MM.1S (cell line): ENCODE measurements at regions not wholly inside any gene's neighbourhood (a gene's known extent, or its start where the extent isn't known, plus 50 kb on each side); places are given as distances from the start of the nearest gene placed in this dataset.

ENCODE experiments used
- DNase-seq: peaks from one replicate; pipeline ENCODE4 v3.0.0-alpha.2; 2015
- H2AFZ ChIP-seq: fragments of 300-600 bp; sonication (generic); 2 replicates; pipeline ENCODE4 v1.6.0; 2016; ENCODE audit warnings: antibody characterized with exemption, low read length
- H3F3A ChIP-seq: fragments of 300-600 bp; sonication (generic); 2 replicates; pipeline ENCODE4 v1.6.1; 2016; ENCODE audit warnings: mild to moderate bottlenecking, antibody characterized with exemption, low read length, moderate library complexity, mixed read lengths; ENCODE audit not compliant: insufficient read depth
- H3K27ac ChIP-seq: fragments of 300-600 bp; sonication (generic); 2 replicates; pipeline ENCODE4 v1.5.1; 2016; ENCODE audit warnings: mild to moderate bottlenecking, low read length
- H3K27me3 ChIP-seq: fragments of 300-600 bp; sonication (generic); replicated peaks from 2 replicates; pipeline ENCODE4 v1.6.0; 2016; ENCODE audit warnings: low read length; ENCODE audit not compliant: insufficient read depth
- H3K36me3 ChIP-seq: fragments of 300-600 bp; sonication (generic); replicated peaks from 2 replicates; pipeline ENCODE4 v1.6.1; 2016; ENCODE audit warnings: mild to moderate bottlenecking, low read length, mixed read lengths; ENCODE audit not compliant: insufficient read depth
- H3K4me1 ChIP-seq: fragments of 300-600 bp; sonication (generic); 2 replicates; pipeline ENCODE4 v1.6.1; 2016; ENCODE audit warnings: low read length, mixed read lengths
- H3K4me2 ChIP-seq: fragments of 300-600 bp; sonication (generic); 2 replicates; pipeline ENCODE4 v1.6.0; 2016; ENCODE audit warnings: low read depth, low read length
- H3K4me3 ChIP-seq: fragments of 300-600 bp; sonication (generic); 2 replicates; pipeline ENCODE4 v1.5.1; 2016; ENCODE audit warnings: low read length, mixed read lengths
- H3K79me2 ChIP-seq: fragments of 300-600 bp; sonication (generic); 2 replicates; pipeline ENCODE4 v1.6.1; 2016; ENCODE audit warnings: mixed run types, low read length, mixed read lengths
- H3K9ac ChIP-seq: fragments of 300-600 bp; sonication (generic); 2 replicates; pipeline ENCODE4 v1.6.1; 2016; ENCODE audit warnings: low read length, mixed read lengths
- H3K9me2 ChIP-seq: fragments of 300-600 bp; sonication (generic); replicated peaks from 2 replicates; pipeline ENCODE4 v1.6.1; 2016; ENCODE audit warnings: mild to moderate bottlenecking, low read length, mixed read lengths; ENCODE audit not compliant: insufficient read depth
- H3K9me3 ChIP-seq: fragments of 300-600 bp; sonication (generic); replicated peaks from 2 replicates; pipeline ENCODE4 v1.6.1; 2016; ENCODE audit warnings: mild to moderate bottlenecking, low read length, mixed read lengths; ENCODE audit not compliant: insufficient read depth
- H4K20me1 ChIP-seq: fragments of 300-600 bp; sonication (generic); 2 replicates; pipeline ENCODE4 v1.6.1; 2016; ENCODE audit warnings: mild to moderate bottlenecking, low read length, moderate library complexity, mixed read lengths; ENCODE audit not compliant: insufficient read depth
- EZH2 ChIP-seq: fragments of 300-600 bp; sonication (generic); optimal IDR thresholded peaks from 2 replicates; pipeline ENCODE3; 2017; ENCODE audit warnings: low read depth, mild to moderate bottlenecking, antibody characterized with exemption, low read length, mixed read lengths
- EZH2phosphoT487 ChIP-seq: fragments of 300-600 bp; sonication (generic); IDR thresholded peaks from 2 replicates; pipeline ENCODE4 v1.6.1; 2018; ENCODE audit warnings: antibody characterized with exemption, low read length
- TF ChIP-seq, protein P1 (sequence below): fragments of 300-600 bp; sonication (generic); IDR thresholded peaks from 2 replicates; pipeline ENCODE4 v1.5.1; 2016; ENCODE audit warnings: antibody characterized with exemption, low read length, mixed read lengths

DNA sequence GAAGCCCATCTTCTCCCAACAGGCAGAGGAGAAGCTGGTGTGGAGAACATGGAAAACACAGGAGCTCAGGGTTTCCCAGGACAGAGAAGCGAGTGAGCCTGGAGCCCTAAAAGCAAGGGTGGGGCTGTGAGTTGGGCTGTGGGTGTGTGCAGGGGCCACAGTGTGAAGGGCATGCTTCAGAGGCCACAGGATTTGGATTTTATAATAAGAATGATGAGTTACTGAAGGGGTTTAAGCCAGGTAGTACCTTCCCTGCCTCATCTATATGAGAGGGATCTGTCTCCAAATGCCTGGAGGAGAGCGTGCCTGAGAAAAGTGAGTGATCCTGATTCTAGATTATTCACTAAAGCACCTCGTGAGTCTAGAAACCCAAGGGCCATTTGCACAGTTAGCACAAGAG, 106.8 kb downstream of the VPREB1 start:
- Histone ChIP-seq H3K4me1 (peaks cover 7% of the 10 kb centered on the region), H3K4me2 (no peak overlapping the region)
- DNase-seq = no peak

DNA sequence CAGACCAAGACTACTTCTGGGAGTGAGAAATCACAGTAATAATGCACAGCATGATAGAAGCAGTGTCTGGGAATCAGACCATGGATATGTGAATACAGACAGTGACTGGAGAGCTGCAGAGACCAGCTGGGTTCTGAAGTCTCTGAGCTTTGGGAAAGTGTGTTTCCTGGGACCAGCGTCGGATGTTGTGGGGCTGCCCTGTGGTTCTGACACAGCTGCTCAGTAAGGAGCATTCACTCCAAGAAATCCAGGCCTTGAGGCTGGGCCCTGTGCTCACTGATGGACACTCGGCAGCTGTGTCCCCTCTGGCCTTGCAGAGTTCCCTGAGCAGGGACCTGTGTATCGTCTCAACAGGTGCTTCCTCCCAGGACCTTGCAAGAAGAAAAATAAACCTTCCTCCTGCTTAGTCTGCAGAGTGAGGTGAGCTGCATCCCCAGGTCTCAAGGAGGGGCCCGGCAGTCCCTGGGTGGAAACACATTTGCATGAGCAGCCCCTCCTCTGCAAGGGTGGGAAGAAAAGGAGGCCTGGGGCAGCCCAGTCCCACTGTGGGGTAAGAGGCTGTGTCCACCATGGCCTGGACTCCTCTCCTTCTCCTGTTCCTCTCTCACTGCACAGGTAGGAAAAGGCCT, 107.9 kb downstream of the VPREB1 start:
- no peaks in the 10 kb centered on the region for H3F3A ChIP-seq
- H3K79me2 ChIP-seq = no peaks in the 10 kb centered on the region
- H2AFZ ChIP-seq = no peak overlapping the region
- H3K36me3 ChIP-seq = no peaks in the 10 kb centered on the region
- peak; percentile 15 for DNase-seq
- H3K4me3 ChIP-seq = no peak overlapping the region
- no peak for TF ChIP-seq EZH2phosphoT487
- TF ChIP-seq EZH2 = no peak
- TF ChIP-seq, protein P1, sequence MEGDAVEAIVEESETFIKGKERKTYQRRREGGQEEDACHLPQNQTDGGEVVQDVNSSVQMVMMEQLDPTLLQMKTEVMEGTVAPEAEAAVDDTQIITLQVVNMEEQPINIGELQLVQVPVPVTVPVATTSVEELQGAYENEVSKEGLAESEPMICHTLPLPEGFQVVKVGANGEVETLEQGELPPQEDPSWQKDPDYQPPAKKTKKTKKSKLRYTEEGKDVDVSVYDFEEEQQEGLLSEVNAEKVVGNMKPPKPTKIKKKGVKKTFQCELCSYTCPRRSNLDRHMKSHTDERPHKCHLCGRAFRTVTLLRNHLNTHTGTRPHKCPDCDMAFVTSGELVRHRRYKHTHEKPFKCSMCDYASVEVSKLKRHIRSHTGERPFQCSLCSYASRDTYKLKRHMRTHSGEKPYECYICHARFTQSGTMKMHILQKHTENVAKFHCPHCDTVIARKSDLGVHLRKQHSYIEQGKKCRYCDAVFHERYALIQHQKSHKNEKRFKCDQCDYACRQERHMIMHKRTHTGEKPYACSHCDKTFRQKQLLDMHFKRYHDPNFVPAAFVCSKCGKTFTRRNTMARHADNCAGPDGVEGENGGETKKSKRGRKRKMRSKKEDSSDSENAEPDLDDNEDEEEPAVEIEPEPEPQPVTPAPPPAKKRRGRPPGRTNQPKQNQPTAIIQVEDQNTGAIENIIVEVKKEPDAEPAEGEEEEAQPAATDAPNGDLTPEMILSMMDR = no peak
- H3K9me3 ChIP-seq = no peaks in the 10 kb centered on the region
- no peak overlapping the region for H3K9ac ChIP-seq
- peaks cover 7% of the 10 kb centered on the region for H3K4me1 ChIP-seq
- no peak overlapping the region; the same call in 1 of the 2 replicates for H3K27ac ChIP-seq
- no peaks in the 10 kb centered on the region for H3K27me3 ChIP-seq
- no peaks in the 10 kb centered on the region for H3K9me2 ChIP-seq
- no peaks in the 10 kb centered on the region for H4K20me1 ChIP-seq
- H3K4me2 ChIP-seq = no peak overlapping the region

More for the DNA sequence above, 106.8 kb downstream of the VPREB1 start:
- no peaks in the 10 kb centered on the region for H3F3A ChIP-seq
- no peaks in the 10 kb centered on the region for H4K20me1 ChIP-seq
- H3K4me3 ChIP-seq = no peak overlapping the region
- no peak overlapping the region for H3K9ac ChIP-seq
- no peak overlapping the region for H2AFZ ChIP-seq
- H3K27ac ChIP-seq = no peak overlapping the region
- no peaks in the 10 kb centered on the region for H3K79me2 ChIP-seq
- no peaks in the 10 kb centered on the region for H3K27me3 ChIP-seq
- TF ChIP-seq EZH2 (no peak), EZH2phosphoT487 (no peak)
- TF ChIP-seq, protein P1 = no peak
- H3K9me3 ChIP-seq = no peaks in the 10 kb centered on the region
- no peaks in the 10 kb centered on the region for H3K9me2 ChIP-seq
- H3K36me3 ChIP-seq = no peaks in the 10 kb centered on the region

DNA sequence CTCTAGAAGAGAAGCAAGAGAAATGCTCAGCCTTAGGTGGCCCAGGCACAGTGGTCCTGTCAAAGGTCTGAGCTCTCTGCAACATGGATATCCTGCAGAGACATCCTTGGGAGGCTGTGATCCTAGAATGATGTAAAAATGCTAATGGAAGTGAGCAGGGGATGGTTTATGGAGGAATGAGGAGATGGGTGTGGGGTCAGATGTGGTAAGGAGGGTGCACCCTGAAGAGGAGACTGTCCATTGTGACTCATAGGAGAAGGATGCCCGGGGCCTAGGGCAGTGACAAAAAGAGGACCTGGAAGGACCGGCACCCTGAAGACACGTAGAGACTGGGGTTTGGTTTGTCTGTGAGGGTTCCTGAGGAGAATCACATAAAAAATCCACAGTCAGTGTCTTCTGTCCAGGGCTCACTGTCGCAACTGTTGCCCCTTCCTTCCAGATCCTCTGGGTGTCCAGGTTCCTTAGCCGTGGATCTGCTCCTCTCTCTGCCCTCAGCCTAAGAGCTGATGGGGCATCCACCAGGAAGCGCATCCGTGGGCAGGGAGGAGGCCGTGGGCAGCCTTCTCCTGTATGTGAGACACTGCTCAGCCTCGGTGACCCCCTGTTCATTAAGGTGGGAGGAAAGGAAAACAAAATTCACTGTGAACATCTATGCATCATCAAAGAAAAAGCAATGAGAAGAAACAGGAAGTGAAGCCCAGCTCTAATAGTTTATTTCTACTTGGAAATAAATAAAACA, 110.7 kb downstream of the VPREB1 start:
- no peaks in the 10 kb centered on the region for H3K27me3 ChIP-seq
- no peak overlapping the region for H3K4me2 ChIP-seq

More for the DNA sequence above, 110.7 kb downstream of the VPREB1 start:
- Histone ChIP-seq H3K9me2 (no peaks in the 10 kb centered on the region), H3K4me3 (no peak overlapping the region), H3F3A (no peaks in the 10 kb centered on the region), H3K27ac (no peak overlapping the region), H3K9me3 (no peaks in the 10 kb centered on the region), H3K79me2 (no peaks in the 10 kb centered on the region), H3K36me3 (no peaks in the 10 kb centered on the region), H3K9ac (no peak overlapping the region), H2AFZ (no peak overlapping the region), H3K4me1 (peaks cover 7% of the 10 kb centered on the region), H4K20me1 (no peaks in the 10 kb centered on the region)
- TF ChIP-seq EZH2 (no peak), EZH2phosphoT487 (no peak)
- TF ChIP-seq, protein P1 = no peak
- DNase-seq = no peak
